ENCODE measurements at regions not wholly inside any gene's neighbourhood (a gene's known extent, or its start where the extent isn't known, plus 50 kb on each side); places are given as distances from the start of the nearest gene placed in this dataset.

GRCh38 chr15:35150361-35150760 is 65.3 kb upstream of the NANOGP8 start:
- TF ChIP-seq CTCF (IDR thresholded peaks at IDR 0.05; ENCODE audit: insufficient read depth, missing control alignments) = no peak
- DNase-seq (ENCODE audit: insufficient read length, low spot score) (no peak), FAIRE-seq (no peak)

DNA sequence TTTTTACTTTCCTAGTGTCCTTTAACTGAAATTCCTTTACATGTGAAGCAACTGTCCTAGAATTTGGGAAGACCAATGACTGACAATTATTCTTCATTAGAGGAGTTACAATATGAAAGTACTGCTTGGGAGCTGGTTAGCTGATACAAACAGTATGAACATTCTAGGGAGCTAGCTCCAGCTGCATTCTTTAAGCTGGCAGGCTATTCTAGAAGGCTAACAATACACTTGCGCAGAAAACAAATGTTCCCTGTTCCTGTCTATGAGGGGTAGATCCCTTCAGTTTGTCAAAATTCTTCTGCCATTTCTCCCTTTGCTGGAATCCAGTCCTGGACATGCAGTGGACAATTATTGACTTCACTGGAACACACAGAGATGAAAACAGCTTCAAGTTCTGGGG is 60.2 kb upstream of the NANOGP8 start:
- FAIRE-seq (no peak), DNase-seq (ENCODE audit: insufficient read length, low spot score) (no peak)
- TF ChIP-seq CTCF (IDR thresholded peaks at IDR 0.05; ENCODE audit: insufficient read depth, missing control alignments) = no peak

- FAIRE-seq (no peak), DNase-seq (ENCODE audit: insufficient read length, low spot score) (no peak)
- no peak for TF ChIP-seq CTCF (IDR thresholded peaks at IDR 0.05; ENCODE audit: insufficient read depth, missing control alignments)
Observed at GRCh38 chr15:35142578-35142977, 57.5 kb upstream of the NANOGP8 start.

DNA sequence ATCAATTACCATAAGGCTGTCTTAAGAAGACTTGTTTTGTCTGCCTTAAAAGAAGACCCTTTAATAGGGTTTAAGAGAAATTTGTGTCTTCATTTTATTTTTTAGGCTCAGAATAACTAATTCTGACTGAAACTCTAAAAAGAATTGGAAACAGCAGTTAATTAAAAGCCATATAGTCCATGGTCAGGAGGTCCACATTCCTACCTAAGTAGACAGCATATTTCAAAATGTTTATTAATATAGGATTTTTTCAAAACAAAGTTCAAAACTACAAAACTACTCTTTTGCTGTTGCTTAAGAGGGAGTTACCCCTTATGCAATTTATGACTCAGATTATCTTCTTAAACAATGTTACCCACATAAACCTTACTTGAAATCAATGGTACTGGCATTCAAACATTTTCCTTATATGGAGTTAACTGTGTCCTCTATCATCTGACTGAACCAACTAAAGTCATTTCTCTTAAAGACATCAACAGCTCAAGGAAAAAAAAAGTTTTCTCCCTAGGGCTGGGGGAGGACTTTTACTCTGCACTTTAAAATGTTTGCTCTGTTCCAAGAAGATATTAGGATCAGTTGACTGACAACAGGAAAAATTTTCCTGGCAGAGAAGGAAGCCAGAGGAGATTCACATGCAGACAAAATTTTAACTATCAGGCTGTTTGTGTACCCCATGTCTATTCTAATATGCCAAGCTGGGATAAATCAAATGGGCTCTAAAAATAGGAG is 56.8 kb upstream of the NANOGP8 start:
- FAIRE-seq (no peak), DNase-seq (ENCODE audit: insufficient read length, low spot score) (no peak)
- no peak for TF ChIP-seq CTCF (IDR thresholded peaks at IDR 0.05; ENCODE audit: insufficient read depth, missing control alignments)

GRCh38 chr15:35139822-35140221 is 54.7 kb upstream of the NANOGP8 start:
- TF ChIP-seq CTCF (IDR thresholded peaks at IDR 0.05; ENCODE audit: insufficient read depth, missing control alignments) = no peak
- DNase-seq (ENCODE audit: insufficient read length, low spot score) (no peak), FAIRE-seq (no peak)

DNA sequence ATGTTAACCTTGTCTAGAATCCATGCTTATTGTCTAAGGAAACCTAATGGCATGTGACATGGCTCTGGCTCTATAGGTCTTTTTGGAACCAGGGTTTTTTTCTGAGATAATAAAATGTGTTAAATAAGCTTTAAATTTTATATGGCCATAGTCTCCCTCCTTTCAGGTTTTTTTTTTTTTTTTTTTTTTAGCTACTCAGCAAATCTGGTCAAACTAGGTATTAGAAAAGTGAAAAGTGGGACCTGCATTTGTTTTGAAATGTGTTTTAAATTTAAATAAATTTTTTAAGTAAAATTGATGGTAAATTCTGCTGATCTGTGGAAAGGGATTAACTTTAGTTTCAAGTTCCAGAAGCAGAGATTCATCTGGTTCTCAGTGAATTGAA is 52.1 kb upstream of the NANOGP8 start:
- TF ChIP-seq CTCF (IDR thresholded peaks at IDR 0.05; ENCODE audit: insufficient read depth, missing control alignments) = no peak
- no peak for FAIRE-seq
- no peak for DNase-seq (ENCODE audit: insufficient read length, low spot score)

DNA sequence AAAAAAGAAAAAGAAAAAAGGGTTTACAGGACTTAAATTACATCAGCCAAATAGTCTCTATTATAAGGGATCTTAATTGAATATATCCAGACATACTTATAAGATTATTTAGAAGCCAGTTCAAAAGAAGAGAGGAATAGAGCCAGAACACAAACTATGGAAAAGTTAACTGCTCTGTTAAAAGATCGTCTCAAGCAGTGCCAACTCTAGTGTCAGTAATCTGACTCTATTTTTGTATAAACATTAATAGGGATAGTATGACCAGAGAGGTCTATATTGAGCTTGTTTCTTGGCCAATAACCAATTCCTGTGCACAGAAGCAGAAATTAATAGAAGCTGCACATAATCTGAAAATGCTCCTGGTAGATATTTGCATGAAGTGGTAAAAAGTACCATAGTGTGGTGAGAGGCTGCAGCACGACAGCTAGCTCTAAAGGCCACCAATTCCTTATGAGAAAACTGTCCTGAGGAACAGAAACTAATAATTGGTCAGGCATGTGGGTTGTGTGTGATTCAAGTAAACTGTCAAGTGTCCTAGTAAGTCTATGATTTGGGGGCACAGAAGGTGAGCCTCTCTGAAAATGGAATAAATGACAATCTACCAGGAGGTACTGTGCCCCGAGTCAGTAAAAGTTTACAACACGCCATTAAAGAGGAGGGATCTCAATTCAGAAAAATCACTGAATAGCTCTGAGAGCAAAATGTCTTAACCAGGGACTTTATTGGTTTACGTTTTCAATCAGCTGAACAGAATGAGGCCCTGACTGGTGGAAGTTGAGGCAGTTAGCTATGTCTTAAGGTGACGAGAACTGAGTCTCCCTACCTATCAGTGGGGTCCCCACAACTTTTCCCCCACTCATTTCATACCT is 51.5 kb upstream of the NANOGP8 start:
- no peak for FAIRE-seq

More for the DNA sequence above, 51.5 kb upstream of the NANOGP8 start:
- TF ChIP-seq CTCF (IDR thresholded peaks at IDR 0.05; ENCODE audit: insufficient read depth, missing control alignments) = no peak
- no peak for DNase-seq (ENCODE audit: insufficient read length, low spot score)
